Thymus (tissue), 11 donors: ENCODE measurements at regions not wholly inside any gene's neighbourhood (a gene's known extent, or its start where the extent isn't known, plus 50 kb on each side); places are given as distances from the start of the nearest gene placed in this dataset.

Source experiments
- DNase-seq, 9 donors: peaks; one replicate each; pipeline ENCODE4 v3.0.0-alpha.2; 2013; ENCODE audit warnings: low spot score in 9 of 9, low read depth in 6 of 9, missing footprints in 1 of 9
- H3K27ac ChIP-seq, 2 donors: one replicate each; pipeline ENCODE4 v1.5.1; 2013; ENCODE audit warnings: control low read depth in 1 of 2, low read depth in 1 of 2, low read length in 1 of 2, mild to moderate bottlenecking in 1 of 2, moderate library complexity in 1 of 2
- H3K27me3 ChIP-seq, 2 donors: one replicate each; pipeline ENCODE4 v1.5.1; 2013; ENCODE audit warnings: low read length in 1 of 2; ENCODE audit not compliant: control insufficient read depth in 2 of 2, insufficient read depth in 1 of 2
- H3K36me3 ChIP-seq, 2 donors: one replicate each; pipeline ENCODE4 v1.5.1; 2013; ENCODE audit warnings: low read length in 1 of 2, mild to moderate bottlenecking in 1 of 2, moderate library complexity in 1 of 2; ENCODE audit not compliant: control insufficient read depth in 2 of 2, insufficient read depth in 2 of 2
- H3K4me1 ChIP-seq, 2 donors: one replicate each; pipeline ENCODE4 v1.5.1; 2013; ENCODE audit warnings: low read length in 2 of 2; ENCODE audit not compliant: control insufficient read depth in 2 of 2, insufficient read depth in 2 of 2
- H3K4me3 ChIP-seq, 2 donors: one replicate each; pipeline ENCODE4 v1.5.1; 2013; ENCODE audit warnings: low read length in 2 of 2, control low read depth in 1 of 2, mild to moderate bottlenecking in 1 of 2
- H3K9me3 ChIP-seq, 2 donors: one replicate each; pipeline ENCODE4 v1.5.1; 2013; ENCODE audit warnings: low read length in 1 of 2, mild to moderate bottlenecking in 1 of 2; ENCODE audit not compliant: control insufficient read depth in 2 of 2, insufficient read depth in 1 of 2
- WGBS: extraction: QIAGEN DNeasy Blood & Tissue Kit; methylation state at CpG from one replicate; pipeline ENCODE4 v1.1.7; 2013; 5-methylcytosine and 5-hydroxymethylcytosine counted together
- donor health status: healthy.

DNA sequence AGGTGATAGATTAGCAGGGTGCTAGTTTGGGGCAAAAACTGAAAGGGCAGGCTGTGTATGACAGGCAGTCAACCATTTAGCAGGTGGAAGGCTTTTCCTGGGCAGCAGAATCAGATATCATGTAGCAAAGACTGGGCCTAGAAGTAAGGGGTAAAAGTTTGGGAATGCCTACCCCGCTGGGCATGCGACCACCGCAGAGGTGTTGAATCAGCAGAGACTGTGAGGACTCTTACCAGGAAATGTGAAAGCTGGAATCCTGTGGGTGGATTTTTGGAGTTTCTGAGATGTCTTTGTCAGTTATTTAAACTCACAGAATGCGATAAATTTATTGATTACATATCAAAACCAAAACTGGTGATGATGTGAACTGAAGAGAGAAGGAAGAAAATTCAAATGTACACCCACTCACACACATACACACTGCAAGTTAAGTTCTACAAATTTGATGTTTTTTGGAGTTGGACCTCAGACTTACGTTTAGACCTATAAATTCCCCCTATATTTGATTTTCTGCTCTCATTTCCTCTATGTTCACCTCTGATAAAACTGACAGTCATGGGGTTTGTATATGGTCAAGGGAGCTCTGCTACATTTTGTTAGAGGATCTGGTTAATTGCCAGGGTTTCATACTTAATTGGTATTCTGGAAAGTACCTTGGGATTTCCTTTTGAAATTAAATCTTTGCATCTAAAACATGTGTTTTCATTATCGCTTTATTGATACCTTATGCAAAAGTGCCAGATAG is 333.6 kb downstream of the CSNK1G3 start:
- Histone ChIP-seq H3K9me3 (no peaks in the 10 kb centered on the region), H3K27me3 (no peaks in the 10 kb centered on the region), H3K27ac (no peak overlapping the region), H3K4me3 (no peak overlapping the region), H3K36me3 (no peaks in the 10 kb centered on the region), H3K4me1 (no peaks in the 10 kb centered on the region)
- WGBS = 93% methylated on average over 6 of the region's 6 CpGs
- no peak for DNase-seq

DNA sequence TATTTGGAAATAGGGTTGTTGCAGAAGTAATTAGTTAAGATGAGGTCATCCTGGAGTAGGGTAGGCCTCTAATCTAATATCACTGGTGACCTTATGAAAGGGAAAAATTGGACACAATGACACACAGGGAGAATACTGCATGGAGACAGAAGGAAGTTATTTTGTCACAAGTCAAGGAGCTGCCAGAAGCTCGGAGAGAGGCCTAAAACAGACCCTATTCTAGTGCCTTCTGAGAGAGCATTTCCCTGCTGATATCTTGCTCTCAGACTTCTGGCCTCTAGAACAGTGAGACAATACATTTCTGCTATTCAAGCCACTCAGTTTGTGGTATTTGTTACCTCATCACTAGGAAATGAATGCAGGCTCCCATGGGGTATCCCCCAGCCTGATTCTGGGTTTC is 332.9 kb downstream of the CSNK1G3 start:
- no peaks in the 10 kb centered on the region for H3K4me1 ChIP-seq
- 98% methylated on average over 1 of the region's 1 CpG for WGBS
- no peaks in the 10 kb centered on the region for H3K36me3 ChIP-seq
- DNase-seq = no peak
- no peak overlapping the region for H3K27ac ChIP-seq
- no peaks in the 10 kb centered on the region for H3K9me3 ChIP-seq
- no peaks in the 10 kb centered on the region for H3K27me3 ChIP-seq
- no peak overlapping the region for H3K4me3 ChIP-seq

DNA sequence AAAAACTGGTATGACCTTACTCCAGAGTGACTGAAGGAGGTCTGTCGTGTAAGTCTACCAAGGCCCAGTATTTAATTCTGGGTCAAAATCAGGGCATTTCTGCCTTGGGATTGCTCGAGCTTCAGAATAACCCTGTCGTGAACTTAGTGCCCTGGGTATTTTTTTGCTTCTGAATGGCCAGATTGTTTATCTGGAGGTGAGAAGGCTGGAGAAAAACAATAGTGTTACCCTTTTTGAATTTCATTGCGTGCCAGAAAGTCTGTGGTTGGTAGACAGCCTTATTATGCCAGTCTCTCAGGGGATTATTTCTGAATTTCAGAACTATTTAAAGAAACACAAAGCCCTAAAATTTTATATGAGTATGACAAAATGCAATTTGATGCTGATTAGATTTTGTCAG is 323.4 kb downstream of the CSNK1G3 start:
- 92% methylated on average over 4 of the region's 4 CpGs for WGBS
- no peak overlapping the region for H3K4me3 ChIP-seq
- H3K27ac ChIP-seq = no peak overlapping the region

DNA sequence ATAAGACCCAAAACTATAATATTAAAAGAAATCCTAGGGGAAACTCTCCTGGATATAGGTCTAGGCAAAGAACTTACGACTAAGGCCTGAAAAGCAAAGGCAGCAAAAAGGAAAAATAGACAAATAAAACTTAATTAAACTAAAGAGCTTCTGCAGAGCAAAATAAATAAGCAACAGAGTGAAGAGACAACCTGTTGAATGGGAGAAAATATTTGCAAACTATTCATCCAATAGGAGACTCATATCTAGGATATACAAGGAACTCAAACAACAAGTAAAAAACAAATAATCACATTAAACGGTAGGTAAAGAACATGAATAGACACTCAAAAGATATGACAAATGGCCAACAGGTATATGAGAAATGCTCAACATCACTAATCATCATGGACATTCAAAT is 318.6 kb downstream of the CSNK1G3 start:
- Histone ChIP-seq H3K27ac (no peak overlapping the region), H3K4me3 (no peak overlapping the region), H3K9me3 (no peaks in the 10 kb centered on the region), H3K27me3 (no peaks in the 10 kb centered on the region), H3K4me1 (no peaks in the 10 kb centered on the region), H3K36me3 (no peaks in the 10 kb centered on the region)
- no peak for DNase-seq
- WGBS = 96% methylated on average over 2 of the region's 2 CpGs

More for the DNA sequence above, 323.4 kb downstream of the CSNK1G3 start:
- Histone ChIP-seq H3K9me3 (peaks cover 0 to 5% of the 10 kb centered on the region in 2 donors), H3K4me1 (no peaks in the 10 kb centered on the region), H3K27me3 (no peaks in the 10 kb centered on the region), H3K36me3 (no peaks in the 10 kb centered on the region)
- DNase-seq = no peak

DNA sequence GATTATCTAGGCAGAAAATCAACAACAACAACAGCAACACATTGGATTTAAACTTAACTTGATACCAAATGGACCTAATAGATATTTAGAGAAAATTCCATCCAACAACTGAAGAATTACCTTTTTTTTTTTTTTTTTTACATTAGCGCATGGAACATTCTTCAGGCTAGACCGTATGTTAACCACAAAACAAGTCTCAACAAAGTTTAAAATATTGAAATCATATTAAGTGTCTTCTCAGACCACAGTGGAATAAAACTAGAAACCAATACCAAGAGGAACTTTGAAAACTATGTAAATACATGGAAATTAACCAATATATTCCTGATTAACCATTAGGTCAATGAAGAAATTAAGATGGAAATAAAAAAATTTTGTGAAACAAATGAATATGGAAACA is 315.8 kb downstream of the CSNK1G3 start:
- no peaks in the 10 kb centered on the region for H3K4me1 ChIP-seq

DNA sequence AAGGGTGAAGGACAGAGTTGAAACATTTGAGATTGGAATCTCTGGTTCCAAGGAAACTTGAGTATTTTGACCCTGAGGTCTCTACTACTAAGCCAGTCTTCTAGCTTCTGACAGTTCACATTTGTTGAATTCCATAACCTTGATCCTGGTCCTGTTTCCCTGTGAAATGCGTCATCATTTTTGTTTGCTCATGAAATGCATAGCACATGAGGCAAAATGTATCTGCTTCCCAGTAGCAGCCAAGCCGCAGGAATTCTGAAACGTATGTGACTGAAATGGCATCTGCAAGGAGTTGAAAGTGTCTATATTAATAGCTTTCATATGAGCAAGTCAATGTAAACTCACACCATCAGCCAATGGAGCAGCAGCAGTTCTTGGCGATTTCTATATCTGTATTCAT is 307.9 kb downstream of the CSNK1G3 start:
- 97% methylated on average over 4 of the region's 4 CpGs for WGBS
- H3K9me3 ChIP-seq = no peaks in the 10 kb centered on the region
- no peaks in the 10 kb centered on the region for H3K27me3 ChIP-seq
- H3K4me3 ChIP-seq = no peak overlapping the region
- no peak overlapping the region for H3K27ac ChIP-seq
- DNase-seq = no peak
- no peaks in the 10 kb centered on the region for H3K4me1 ChIP-seq
- H3K36me3 ChIP-seq = no peaks in the 10 kb centered on the region

More for the DNA sequence above, 315.8 kb downstream of the CSNK1G3 start:
- H3K27me3 ChIP-seq = no peaks in the 10 kb centered on the region
- no peak for DNase-seq
- no peak overlapping the region for H3K27ac ChIP-seq
- no peak overlapping the region for H3K4me3 ChIP-seq
- 91% methylated on average over 2 of the region's 2 CpGs for WGBS
- no peaks in the 10 kb centered on the region for H3K9me3 ChIP-seq
- H3K36me3 ChIP-seq = no peaks in the 10 kb centered on the region

DNA sequence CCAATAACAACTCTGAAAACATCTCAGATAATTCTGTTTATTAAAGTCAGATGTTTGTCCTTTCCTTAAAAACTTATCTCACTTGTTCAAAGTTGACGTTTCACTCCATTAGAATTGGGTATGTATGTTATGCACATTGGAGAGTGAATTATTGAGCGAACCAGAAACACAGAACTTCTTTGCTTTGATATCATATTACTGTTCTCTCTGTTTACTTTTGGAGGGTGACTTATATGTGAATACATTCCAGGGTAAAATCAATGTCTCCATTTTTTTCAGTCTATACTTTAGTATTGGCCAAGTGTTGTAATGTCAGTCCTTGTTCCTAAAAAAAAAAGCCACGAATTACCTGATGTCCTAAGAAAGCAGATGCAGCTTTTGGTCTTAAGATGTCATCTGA is 307.4 kb downstream of the CSNK1G3 start:
- Histone ChIP-seq H3K9me3 (no peaks in the 10 kb centered on the region), H3K36me3 (no peaks in the 10 kb centered on the region), H3K4me1 (no peaks in the 10 kb centered on the region), H3K27ac (no peak overlapping the region), H3K27me3 (no peaks in the 10 kb centered on the region), H3K4me3 (no peak overlapping the region)
- 94% methylated on average over 3 of the region's 3 CpGs for WGBS
- no peak for DNase-seq

DNA sequence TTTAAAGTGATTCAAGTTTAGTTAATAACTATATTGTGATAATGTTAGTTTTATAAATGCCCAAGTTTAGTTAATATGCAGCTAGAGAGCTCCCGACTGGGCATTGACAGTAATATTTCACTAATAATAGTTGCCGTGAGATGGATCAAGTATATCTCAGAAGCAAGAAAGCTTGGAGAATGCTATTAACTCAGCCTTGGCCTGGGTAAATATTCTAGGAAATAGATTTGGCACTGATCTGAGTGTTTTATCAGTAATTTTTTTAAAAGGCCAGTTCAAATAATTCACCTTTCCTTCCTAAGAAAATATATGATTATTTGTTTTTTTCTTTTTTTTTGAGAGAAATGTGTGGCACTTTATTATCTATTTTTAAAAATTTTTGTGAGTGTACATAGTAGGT is 305.3 kb downstream of the CSNK1G3 start:
- no peaks in the 10 kb centered on the region for H3K27me3 ChIP-seq
- H3K4me1 ChIP-seq = peaks cover 0 to 4% of the 10 kb centered on the region in 2 donors
- no peak overlapping the region for H3K27ac ChIP-seq
- WGBS = 98% methylated on average over 2 of the region's 2 CpGs
- H3K9me3 ChIP-seq = no peaks in the 10 kb centered on the region
- H3K36me3 ChIP-seq = no peaks in the 10 kb centered on the region
- DNase-seq = no peak
- no peak overlapping the region for H3K4me3 ChIP-seq

DNA sequence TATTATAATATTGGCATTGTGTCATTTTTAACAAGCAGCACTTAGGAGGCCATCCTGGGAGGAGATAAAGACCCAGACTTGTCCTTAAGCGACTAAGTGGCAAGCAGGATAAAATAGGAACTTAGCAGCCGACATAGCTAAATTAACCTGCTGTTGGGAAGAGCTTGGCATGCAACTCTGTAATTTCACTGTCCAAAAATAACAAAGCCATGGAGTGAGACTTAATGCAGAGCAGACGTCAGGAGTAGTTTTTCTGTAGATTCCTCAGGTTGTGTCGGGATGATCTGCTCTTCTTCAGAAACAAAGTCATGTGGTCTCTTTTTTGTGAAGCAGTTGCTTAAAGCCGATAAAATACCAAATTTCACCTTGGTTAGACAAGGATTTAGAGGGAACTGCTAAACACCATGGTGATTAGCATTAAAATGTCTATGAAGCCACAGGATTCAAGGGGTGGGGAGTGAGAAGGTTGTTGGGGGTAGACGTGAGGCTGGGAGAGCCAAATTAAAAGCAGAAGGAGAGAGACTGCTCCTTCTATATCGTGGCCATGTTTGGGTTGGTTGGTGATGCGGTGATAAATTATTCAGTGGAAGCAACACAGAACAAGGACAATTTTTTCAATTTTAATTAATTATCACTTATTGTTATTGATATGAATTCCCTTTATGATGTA is 303.0 kb downstream of the CSNK1G3 start:
- peaks cover 0 to 11% of the 10 kb centered on the region in 2 donors for H3K4me1 ChIP-seq
- H3K27me3 ChIP-seq = no peaks in the 10 kb centered on the region
- no peaks in the 10 kb centered on the region for H3K36me3 ChIP-seq
- no peak for DNase-seq
- 85% methylated on average over 8 of the region's 8 CpGs for WGBS
- H3K4me3 ChIP-seq = no peak overlapping the region
- H3K9me3 ChIP-seq = no peaks in the 10 kb centered on the region
- H3K27ac ChIP-seq = peak overlapping the region in 1 of 2 donors; percentile 5
